HepG2 (cell line): ENCODE measurements at regions not wholly inside any gene's neighbourhood (a gene's known extent, or its start where the extent isn't known, plus 50 kb on each side); places are given as distances from the start of the nearest gene placed in this dataset.

ENCODE experiments used
- ATAC-seq: fragments of 200-7000 bp; cut with Tn5 transposase; 3 replicates; pipeline ENCODE4 v1.9.1; 2020; ENCODE audit warnings: mild to moderate bottlenecking, moderate library complexity
- BruUV-seq: library from RNA; stranded (reverse); fragments of 400-500 nt; replicated peaks from 2 replicates; lab custom pipeline; 2021; lab: Mats Ljungman, UMichigan
- CTCF ChIA-PET: fragments of 300-600 bp; formaldehyde crosslinking; extraction: SDS; loops from one replicate; lab custom pipeline; 2021; ENCODE audit warnings: low total read pairs, inconsistent platforms, low intra/inter-chr PET ratio; lab: Yijun Ruan, JAX
- POLR2A ChIA-PET: fragments of 350-600 bp; sonication (Branson Sonifier 250); formaldehyde crosslinking; loops from one replicate; lab custom pipeline; 2020; ENCODE audit warnings: antibody characterized with exemption, inconsistent platforms; lab: Yijun Ruan, JAX
- DNase-seq: peaks from one replicate; pipeline ENCODE4 v3.0.0-alpha.2; 2015; ENCODE audit warnings: low spot score
- FAIRE-seq: peaks from 3 replicates; lab custom pipeline; 2011; peaks lifted over from hg19 to GRCh38; lab: Jason Lieb, UNC
- H2AFZ ChIP-seq: one replicate; pipeline ENCODE4 v1.6.1; 2011; ENCODE audit warnings: low read length, inconsistent platforms
- H3K27ac ChIP-seq: fragments of 300-600 bp; 3 replicates; pipeline ENCODE4 v1.8.0; 2011; ENCODE audit warnings: mixed run types, mild to moderate bottlenecking, mixed read lengths, low read length, inconsistent platforms; ENCODE audit not compliant: insufficient read depth; ENCODE audit errors: extremely low read length
- H3K27me3 ChIP-seq, 2 experiments: fragments of 200-600 bp in 1 of 2; 2 replicates in 1 of 2; 3 replicates in 1 of 2; pipeline versions ENCODE4 v1.6.0 to v1.8.0; 2011; ENCODE audit warnings: low read length in 2 of 2, mild to moderate bottlenecking in 2 of 2, moderate library complexity in 2 of 2, inconsistent platforms in 1 of 2; ENCODE audit not compliant: insufficient read depth in 2 of 2, control insufficient read depth in 1 of 2
- H3K36me3 ChIP-seq, 2 experiments: fragments of 200-600 bp in 1 of 2; replicated peaks in 1 of 2; 2 replicates in 1 of 2; 3 replicates in 1 of 2; pipeline versions ENCODE4 v1.5.1 to v1.8.0; 2011; ENCODE audit warnings: low read length in 2 of 2, inconsistent platforms in 1 of 2; ENCODE audit not compliant: insufficient read depth in 2 of 2, control insufficient read depth in 1 of 2
- H3K4me1 ChIP-seq: 2 replicates; pipeline ENCODE4 v1.5.1; 2012; ENCODE audit warnings: low read length, inconsistent platforms; ENCODE audit not compliant: insufficient read depth
- H3K4me2 ChIP-seq: 2 replicates; pipeline ENCODE4 v1.6.0; 2011; ENCODE audit warnings: low read depth, low read length, inconsistent platforms
- H3K4me3 ChIP-seq, 3 experiments: fragments of 200-600 bp in 1 of 3; sonication (generic), shearing (Covaris generic) in 1 of 3; replicated peaks in 1 of 3; 2 replicates each; pipeline ENCODE4 v1.5.1; 2011 to 2016; ENCODE audit warnings: low read length in 3 of 3, inconsistent platforms in 2 of 3, low read depth in 2 of 3, mild to moderate bottlenecking in 2 of 3, control low read depth in 1 of 3, mixed read lengths in 1 of 3; ENCODE audit not compliant: insufficient read depth in 1 of 3
- H3K79me2 ChIP-seq: one replicate; pipeline ENCODE4 v1.6.1; 2011; ENCODE audit warnings: low read length, inconsistent platforms; ENCODE audit not compliant: insufficient read depth
- H3K9ac ChIP-seq: 2 replicates; pipeline ENCODE4 v1.6.0; 2011; ENCODE audit warnings: mild to moderate bottlenecking, low read depth, low read length, inconsistent platforms; ENCODE audit not compliant: insufficient read depth
- H3K9me3 ChIP-seq: 2 replicates; pipeline ENCODE4 v1.5.1; 2012; ENCODE audit warnings: mild to moderate bottlenecking, low read length
- H4K20me1 ChIP-seq: 2 replicates; pipeline ENCODE4 v1.6.0; 2011; ENCODE audit warnings: inconsistent platforms, mild to moderate bottlenecking, low read length, moderate library complexity; ENCODE audit not compliant: insufficient read depth
- BHLHE40 ChIP-seq: IDR thresholded peaks from 2 replicates; pipeline ENCODE4 v1.6.1; 2011; ENCODE audit warnings: low read length, improper control_type of control experiment
- CCAR2 ChIP-seq: fragments of 200-400 bp; formaldehyde crosslinking; optimal IDR thresholded peaks from 2 replicates; pipeline ENCODE3; 2018; ENCODE audit warnings: low read depth, mild to moderate bottlenecking, low read length, moderate library complexity
- HMG20B ChIP-seq: conservative IDR thresholded peaks from 2 replicates; pipeline ENCODE4 v1.6.1; 2016; ENCODE audit warnings: missing genetic modification reagents, missing compliant biosample characterization
- KLF12 ChIP-seq: sonication (generic); formaldehyde crosslinking; IDR thresholded peaks from 2 replicates; pipeline ENCODE4 v1.4.0; 2020; ENCODE audit warnings: missing genetic modification reagents, borderline replicate concordance
- MIER3 ChIP-seq: IDR thresholded peaks from 2 replicates; pipeline ENCODE4 v1.6.1; 2016; ENCODE audit warnings: missing compliant biosample characterization, borderline replicate concordance
- ZNF557 ChIP-seq: sonication (generic); formaldehyde crosslinking; IDR thresholded peaks from 2 replicates; pipeline ENCODE4 v1.4.0; 2020; ENCODE audit warnings: missing genetic modification reagents
- ZSCAN20 ChIP-seq: sonication (generic); formaldehyde crosslinking; IDR thresholded peaks from 2 replicates; pipeline ENCODE4 v1.4.0; 2020; ENCODE audit warnings: missing genetic modification reagents, mild to moderate bottlenecking, borderline replicate concordance
- WGBS: methylation state at CpG from one replicate; pipeline ENCODE4 v1.1.6; 2017; ENCODE audit warnings: low lambda C conversion rate; 5-methylcytosine and 5-hydroxymethylcytosine counted together
- in situ Hi-C: cut with HindIII; loops from 2 replicates; pipeline ENCODE4 v1.10.0; 2017; ENCODE audit warnings: low pct_unique_long_range_greater_than_20kb; ENCODE audit not compliant: extremely low pct_ligation_motif_present
- intact Hi-C: fragments of 100-400 bp; cut with micrococcal nuclease; formaldehyde crosslinking; loops from one replicate; pipeline ENCODE4 v1.10.0; 2022; ENCODE audit not compliant: unreplicated experiment
- TF ChIP-seq, protein P1 (sequence below): IDR thresholded peaks from 2 replicates; pipeline ENCODE4 v1.6.1; 2012; ENCODE audit warnings: low read length, improper control_type of control experiment
- TF ChIP-seq, protein P2 (sequence below): sonication (generic); formaldehyde crosslinking; IDR thresholded peaks from 2 replicates; pipeline ENCODE4 v1.4.0; 2020; ENCODE audit warnings: mild to moderate bottlenecking, missing genetic modification reagents
- TF ChIP-seq, protein P3 (sequence below): sonication (generic); formaldehyde crosslinking; conservative IDR thresholded peaks from 2 replicates; pipeline ENCODE4 v1.8.0; 2022; ENCODE audit warnings: missing genetic modification reagents
- TF ChIP-seq, protein P4 (sequence below): IDR thresholded peaks from 2 replicates; pipeline ENCODE4 v1.6.1; 2016; ENCODE audit warnings: missing genetic modification reagents, missing compliant biosample characterization
- TF ChIP-seq, protein P5 (sequence below): sonication (generic); formaldehyde crosslinking; IDR thresholded peaks from 2 replicates; pipeline ENCODE4 v1.4.0; 2020; ENCODE audit warnings: missing genetic modification reagents, borderline replicate concordance

DNA sequence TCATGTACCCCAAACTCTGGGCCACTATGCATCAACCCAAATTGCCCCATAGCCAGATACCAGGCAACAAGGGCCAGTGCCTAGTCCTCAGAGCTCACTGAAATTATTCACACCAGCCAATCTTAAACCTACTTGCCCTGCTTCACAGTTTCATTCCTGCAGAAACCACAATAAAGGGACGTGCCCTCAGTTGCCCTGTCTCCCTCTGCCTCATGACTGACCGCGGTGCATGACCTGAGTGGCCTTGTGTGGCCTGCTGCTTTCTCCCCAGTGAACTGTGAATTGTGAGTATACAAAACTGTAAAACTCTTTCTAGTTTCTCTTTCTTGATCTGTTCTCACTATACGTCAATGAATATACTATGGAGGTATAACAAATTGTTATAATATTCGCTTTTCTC lies 490.9 kb upstream of the MIS18BP1 start:
- no peak overlapping the region for H3K9ac ChIP-seq
- H3K4me3 ChIP-seq = no peak overlapping the region
- no peaks in the 10 kb centered on the region for H3K36me3 ChIP-seq
- no peak overlapping the region for H3K27ac ChIP-seq
- ATAC-seq = no peak
- no TSS peak for BruUV-seq
- H3K27me3 ChIP-seq = no peaks in the 10 kb centered on the region
- no peaks in the 10 kb centered on the region for H3K4me1 ChIP-seq
- ChIA-PET POLR2A (no interaction called here), CTCF (no interaction called here)
- no peak for FAIRE-seq
- in situ Hi-C loops = no loop called here
- no peak for DNase-seq
- peaks cover 30% of the 10 kb centered on the region for H3K9me3 ChIP-seq
- TF ChIP-seq ZSCAN20 (CRISPR knock-in tag) (no peak), ZNF557 (CRISPR knock-in tag) (no peak), KLF12 (no peak), HMG20B (CRISPR knock-in tag) (no peak), BHLHE40 (no peak), CCAR2 (no peak), MIER3 (CRISPR knock-in tag) (no peak)
- TF ChIP-seq, protein P1, sequence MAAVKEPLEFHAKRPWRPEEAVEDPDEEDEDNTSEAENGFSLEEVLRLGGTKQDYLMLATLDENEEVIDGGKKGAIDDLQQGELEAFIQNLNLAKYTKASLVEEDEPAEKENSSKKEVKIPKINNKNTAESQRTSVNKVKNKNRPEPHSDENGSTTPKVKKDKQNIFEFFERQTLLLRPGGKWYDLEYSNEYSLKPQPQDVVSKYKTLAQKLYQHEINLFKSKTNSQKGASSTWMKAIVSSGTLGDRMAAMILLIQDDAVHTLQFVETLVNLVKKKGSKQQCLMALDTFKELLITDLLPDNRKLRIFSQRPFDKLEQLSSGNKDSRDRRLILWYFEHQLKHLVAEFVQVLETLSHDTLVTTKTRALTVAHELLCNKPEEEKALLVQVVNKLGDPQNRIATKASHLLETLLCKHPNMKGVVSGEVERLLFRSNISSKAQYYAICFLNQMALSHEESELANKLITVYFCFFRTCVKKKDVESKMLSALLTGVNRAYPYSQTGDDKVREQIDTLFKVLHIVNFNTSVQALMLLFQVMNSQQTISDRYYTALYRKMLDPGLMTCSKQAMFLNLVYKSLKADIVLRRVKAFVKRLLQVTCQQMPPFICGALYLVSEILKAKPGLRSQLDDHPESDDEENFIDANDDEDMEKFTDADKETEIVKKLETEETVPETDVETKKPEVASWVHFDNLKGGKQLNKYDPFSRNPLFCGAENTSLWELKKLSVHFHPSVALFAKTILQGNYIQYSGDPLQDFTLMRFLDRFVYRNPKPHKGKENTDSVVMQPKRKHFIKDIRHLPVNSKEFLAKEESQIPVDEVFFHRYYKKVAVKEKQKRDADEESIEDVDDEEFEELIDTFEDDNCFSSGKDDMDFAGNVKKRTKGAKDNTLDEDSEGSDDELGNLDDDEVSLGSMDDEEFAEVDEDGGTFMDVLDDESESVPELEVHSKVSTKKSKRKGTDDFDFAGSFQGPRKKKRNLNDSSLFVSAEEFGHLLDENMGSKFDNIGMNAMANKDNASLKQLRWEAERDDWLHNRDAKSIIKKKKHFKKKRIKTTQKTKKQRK = no peak
- TF ChIP-seq, protein P2, sequence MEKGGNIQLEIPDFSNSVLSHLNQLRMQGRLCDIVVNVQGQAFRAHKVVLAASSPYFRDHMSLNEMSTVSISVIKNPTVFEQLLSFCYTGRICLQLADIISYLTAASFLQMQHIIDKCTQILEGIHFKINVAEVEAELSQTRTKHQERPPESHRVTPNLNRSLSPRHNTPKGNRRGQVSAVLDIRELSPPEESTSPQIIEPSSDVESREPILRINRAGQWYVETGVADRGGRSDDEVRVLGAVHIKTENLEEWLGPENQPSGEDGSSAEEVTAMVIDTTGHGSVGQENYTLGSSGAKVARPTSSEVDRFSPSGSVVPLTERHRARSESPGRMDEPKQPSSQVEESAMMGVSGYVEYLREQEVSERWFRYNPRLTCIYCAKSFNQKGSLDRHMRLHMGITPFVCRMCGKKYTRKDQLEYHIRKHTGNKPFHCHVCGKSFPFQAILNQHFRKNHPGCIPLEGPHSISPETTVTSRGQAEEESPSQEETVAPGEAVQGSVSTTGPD (CRISPR knock-in tag) = no peak
- TF ChIP-seq, protein P3, sequence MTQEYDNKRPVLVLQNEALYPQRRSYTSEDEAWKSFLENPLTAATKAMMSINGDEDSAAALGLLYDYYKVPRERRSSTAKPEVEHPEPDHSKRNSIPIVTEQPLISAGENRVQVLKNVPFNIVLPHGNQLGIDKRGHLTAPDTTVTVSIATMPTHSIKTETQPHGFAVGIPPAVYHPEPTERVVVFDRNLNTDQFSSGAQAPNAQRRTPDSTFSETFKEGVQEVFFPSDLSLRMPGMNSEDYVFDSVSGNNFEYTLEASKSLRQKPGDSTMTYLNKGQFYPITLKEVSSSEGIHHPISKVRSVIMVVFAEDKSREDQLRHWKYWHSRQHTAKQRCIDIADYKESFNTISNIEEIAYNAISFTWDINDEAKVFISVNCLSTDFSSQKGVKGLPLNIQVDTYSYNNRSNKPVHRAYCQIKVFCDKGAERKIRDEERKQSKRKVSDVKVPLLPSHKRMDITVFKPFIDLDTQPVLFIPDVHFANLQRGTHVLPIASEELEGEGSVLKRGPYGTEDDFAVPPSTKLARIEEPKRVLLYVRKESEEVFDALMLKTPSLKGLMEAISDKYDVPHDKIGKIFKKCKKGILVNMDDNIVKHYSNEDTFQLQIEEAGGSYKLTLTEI = no peak
- TF ChIP-seq, protein P4, sequence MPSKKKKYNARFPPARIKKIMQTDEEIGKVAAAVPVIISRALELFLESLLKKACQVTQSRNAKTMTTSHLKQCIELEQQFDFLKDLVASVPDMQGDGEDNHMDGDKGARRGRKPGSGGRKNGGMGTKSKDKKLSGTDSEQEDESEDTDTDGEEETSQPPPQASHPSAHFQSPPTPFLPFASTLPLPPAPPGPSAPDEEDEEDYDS (CRISPR knock-in tag) = no peak
- TF ChIP-seq, protein P5, sequence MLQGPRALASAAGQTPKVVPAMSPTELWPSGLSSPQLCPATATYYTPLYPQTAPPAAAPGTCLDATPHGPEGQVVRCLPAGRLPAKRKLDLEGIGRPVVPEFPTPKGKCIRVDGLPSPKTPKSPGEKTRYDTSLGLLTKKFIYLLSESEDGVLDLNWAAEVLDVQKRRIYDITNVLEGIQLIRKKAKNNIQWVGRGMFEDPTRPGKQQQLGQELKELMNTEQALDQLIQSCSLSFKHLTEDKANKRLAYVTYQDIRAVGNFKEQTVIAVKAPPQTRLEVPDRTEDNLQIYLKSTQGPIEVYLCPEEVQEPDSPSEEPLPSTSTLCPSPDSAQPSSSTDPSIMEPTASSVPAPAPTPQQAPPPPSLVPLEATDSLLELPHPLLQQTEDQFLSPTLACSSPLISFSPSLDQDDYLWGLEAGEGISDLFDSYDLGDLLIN (CRISPR knock-in tag) = no peak
- no peak overlapping the region for H2AFZ ChIP-seq
- no peak overlapping the region for H3K4me2 ChIP-seq
- under 1% methylated on average over 5 of the region's 5 CpGs for WGBS
- H4K20me1 ChIP-seq = no peaks in the 10 kb centered on the region
- intact Hi-C loops = no loop called here
- H3K79me2 ChIP-seq = no peaks in the 10 kb centered on the region
